IPS DF 19.7 (cell line): ENCODE measurements at regions not wholly inside any gene's neighbourhood (a gene's known extent, or its start where the extent isn't known, plus 50 kb on each side); places are given as distances from the start of the nearest gene placed in this dataset.
"Not testable (repeated sequence)": the region's sequence is repeated elsewhere in the genome, so short reads cannot be mapped to it uniquely, and the experiment has no call there.

Experiments used
- DNase-seq: peaks from one replicate; pipeline ENCODE4 v3.0.0-alpha.2; 2013; ENCODE audit warnings: low read depth, low spot score

DNA sequence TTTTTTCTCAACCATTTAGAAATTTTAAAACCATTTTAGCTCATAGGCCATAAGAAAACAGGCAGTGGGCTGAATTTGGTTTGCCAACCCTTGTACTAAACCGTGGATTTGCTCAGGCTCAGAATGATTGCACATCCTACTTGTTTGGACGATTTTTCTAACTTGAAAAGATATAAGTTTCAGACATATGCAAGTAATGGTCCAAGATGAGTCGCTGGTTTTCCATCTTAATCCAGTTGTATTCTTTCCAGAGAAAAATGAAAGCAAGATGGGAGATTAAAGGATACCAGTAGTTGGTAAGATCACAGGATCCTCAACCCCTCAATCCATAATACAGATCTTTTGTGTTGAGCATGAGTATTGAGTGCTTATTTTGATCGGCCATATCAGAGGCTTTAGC, 250.9 kb downstream of the TINAG start:
- DNase-seq, result no peak

DNA sequence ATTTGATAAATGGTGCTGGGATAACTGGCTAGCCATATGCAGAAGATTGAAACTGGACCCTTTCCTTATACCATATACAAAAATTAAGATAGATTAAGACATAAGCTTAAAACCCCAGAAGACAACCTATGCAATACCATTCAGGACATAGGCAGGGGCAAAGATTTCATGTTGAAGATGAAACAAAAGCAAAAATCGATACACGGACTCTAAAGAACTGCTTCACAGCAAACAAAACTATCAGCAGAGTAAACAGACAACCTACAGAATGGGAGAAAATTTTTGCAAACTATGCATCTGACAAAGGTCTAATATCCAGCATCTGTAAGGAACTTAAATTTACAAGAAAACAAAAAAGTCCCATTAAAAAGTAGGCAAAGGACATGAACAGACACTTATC, 255.9 kb downstream of the TINAG start:
- DNase-seq, result not testable (repeated sequence)

DNA sequence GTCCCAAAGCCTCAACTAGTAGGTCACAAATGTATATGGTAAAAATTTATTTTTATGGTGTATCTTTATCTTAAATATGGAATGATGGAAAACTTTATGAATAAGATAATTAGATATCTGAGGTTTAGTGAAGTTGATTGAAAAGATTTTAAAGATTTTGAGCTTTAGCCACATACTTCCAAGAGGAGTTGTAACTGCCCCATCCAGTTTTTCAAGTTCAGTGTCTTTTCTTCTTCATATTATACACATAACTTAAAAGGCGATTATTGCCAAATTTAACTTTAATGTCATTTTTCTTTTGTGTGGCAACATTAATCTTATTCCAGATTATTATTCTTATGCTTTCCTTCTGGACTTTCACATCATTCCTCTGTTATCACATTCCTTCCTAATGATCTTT, 266.4 kb downstream of the TINAG start:
- DNase-seq, result no peak

DNA sequence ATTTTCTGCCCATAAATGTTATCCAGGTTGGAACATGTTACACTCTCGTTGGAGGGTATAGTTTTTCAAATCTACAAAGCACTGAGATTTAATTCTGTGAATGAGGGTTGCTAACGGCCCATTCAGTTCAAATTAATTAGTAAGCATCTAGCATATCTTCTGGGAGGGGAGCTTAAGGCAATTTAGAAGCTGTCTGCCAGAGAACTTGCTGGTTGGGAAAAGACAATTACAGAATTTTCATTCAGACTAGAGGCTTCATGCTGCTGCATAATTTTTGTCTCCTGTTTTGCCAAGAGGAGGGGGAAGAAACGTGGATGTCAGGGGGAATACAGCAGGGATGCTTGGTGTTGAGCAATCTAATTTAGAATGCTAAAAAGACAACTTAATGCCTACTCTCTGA, 268.3 kb upstream of the FAM83B start:
- DNase-seq, result no peak

DNA sequence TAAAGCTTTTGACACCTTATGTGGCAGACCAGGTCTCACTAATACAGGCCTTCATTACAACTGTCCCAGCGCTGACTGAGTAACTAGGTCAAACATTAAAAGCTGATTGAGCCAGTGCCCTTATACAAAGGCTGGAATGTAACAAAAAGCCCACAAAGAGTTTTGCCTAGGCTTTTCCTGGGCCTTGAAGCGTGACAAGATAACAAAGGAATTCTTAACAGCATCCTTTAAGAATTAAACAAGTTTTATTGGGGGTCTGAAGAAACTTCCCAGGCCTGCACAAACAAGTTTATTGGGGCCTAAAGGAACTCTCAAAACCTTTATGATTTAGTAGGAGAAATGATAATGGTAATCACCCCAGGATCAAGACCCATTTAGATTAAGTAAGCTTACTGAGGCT, 267.6 kb upstream of the FAM83B start:
- DNase-seq, result no peak

DNA sequence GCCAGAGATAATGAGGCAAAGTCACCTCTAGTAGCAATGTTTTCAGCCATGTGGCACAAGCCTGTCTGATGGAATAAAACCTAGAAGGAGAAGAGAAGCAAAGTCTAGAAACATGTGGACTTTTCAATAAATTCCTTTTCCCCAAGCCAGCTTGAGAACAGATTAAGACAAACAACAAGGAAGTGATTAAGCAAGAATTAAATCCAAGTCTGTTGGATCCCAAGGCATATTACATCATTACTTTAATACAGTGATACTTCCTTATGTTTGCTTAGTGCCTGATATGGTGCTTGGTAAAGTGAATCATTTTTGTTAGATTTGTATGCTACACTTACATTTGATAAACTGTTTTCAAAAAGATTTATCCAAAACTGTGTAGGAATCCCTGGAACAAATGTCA, 260.3 kb upstream of the FAM83B start:
- no peak for DNase-seq

DNA sequence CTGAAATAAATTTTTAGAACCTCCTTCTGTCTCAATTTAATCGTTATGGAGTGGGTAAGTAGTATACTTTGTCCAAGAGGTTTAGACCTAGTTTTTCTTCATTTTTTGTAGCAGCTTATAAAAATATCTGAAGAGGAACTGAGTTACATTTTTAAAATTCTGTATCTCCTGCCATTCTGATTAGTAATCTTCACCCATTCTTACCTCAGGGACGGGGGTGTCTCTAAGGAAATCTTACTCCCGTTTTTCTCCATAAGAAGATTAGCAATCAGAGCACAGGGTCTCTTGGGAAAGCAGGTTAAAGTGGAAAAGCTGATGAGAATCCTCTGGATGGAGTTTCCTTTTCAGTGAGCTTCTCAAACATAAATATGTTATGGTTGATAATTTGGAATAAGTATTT, 259.3 kb upstream of the FAM83B start:
- no peak for DNase-seq

DNA sequence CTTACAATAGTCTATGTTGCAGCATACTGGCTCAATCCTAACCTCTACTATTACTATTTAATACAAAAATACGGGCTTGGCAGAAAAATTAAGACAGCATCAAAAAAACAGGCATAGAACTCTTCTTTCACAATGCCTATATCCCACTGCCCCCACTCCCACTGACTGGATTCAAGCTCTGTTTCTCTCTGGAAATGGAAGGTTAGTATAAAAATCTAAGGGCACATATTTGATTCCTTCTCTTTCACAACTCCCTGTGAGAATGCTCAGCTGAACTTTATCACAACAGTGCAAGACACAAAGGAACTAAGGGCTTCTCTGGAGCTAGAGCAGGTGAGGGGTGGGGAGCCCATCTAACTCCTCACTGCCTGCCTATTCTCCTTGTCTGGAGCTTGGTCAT, 258.4 kb upstream of the FAM83B start:
- DNase-seq, result no peak

DNA sequence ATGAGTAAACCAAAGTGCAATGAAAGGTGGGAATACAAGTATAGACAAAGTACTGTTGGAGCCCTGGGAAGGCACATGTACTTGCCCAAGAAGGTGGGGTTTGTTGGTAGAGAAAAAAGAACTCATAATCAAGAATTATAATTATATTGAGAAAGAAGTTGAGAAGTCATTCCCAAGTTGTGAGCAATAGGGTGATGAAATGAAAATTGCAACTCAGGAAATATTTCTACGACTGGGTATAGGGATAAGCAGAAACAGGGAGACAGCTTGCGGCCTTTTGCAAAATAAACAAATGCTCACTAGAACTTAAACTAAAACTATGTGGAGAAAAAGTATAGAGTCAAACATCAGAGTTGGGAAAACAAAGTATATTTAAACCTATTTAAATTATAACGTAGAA, 250.7 kb upstream of the FAM83B start:
- DNase-seq, result no peak

DNA sequence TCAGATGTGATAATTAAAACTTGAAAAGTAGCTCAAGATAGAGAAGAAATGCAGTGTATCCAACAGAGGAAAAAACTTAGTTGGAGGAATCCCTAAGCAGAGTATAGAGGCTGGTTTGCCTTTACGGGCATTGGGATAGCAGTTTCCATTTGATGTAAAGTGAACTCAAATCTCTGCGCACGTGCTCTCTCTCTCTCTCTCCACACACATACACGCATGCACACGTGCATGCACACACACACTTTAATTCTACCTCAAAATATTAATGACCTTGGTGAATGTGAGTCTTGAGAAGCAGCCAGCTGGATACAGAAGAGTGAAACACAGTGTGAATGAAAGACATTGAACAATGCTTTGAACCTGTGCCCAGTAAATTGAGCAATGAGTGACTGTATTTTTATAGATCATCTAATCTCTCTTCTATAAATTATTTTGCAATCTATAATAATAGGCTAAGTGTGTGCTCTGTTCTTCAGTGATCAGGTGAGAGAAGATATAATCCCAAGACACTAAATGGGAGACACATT, 247.7 kb upstream of the FAM83B start:
- no peak for DNase-seq

DNA sequence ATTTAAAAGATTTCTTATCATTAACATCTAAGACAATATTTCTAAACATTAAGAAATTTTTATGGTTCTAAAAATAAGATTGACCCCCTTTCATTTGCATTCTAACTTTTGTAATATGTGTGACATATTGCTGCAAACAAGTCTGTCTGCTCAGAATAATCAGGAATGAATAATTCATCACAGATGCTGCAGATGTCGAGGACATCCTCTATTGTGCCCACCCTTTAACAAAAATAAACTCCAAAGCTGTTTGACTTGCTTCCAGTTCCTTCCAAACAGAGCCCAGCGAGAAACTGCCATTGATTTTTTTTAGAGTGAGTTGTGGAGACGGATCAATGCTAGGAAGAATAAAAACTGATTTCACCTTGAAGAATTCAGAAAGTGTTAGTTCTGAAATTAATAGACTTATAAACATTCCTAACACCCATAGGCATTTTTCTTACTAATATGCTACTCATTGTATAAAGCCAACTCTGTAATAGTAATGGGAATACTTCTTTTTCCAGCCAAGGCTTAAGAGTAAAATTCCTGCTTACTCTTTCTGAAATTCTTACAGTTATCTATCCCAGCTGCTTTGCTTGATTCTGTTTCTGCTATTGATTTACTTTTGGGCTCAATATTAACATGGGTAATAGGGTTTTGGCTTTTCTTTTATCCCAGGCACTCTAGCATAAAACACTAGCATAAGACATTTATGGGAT, 244.8 kb upstream of the FAM83B start:
- no peak for DNase-seq

DNA sequence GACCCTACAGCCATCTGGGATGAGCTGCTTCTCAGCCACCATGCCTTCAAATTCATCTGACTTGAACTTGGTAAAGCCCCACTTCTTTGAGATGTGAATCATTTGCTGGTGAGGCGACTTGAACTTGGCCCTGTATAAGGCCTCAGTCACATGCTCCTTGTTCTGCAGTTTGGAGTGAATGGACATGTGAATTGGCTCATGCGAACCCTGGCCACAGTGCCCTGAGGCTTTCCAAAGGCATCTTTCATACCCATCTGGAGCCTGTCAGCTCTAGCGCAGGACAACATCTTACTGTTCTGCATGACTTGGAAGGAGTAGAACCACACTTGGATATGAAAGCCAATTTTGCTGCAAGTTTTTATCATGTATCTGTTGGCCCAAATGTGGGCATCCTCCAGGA, 244.0 kb upstream of the FAM83B start:
- DNase-seq, result no peak

DNA sequence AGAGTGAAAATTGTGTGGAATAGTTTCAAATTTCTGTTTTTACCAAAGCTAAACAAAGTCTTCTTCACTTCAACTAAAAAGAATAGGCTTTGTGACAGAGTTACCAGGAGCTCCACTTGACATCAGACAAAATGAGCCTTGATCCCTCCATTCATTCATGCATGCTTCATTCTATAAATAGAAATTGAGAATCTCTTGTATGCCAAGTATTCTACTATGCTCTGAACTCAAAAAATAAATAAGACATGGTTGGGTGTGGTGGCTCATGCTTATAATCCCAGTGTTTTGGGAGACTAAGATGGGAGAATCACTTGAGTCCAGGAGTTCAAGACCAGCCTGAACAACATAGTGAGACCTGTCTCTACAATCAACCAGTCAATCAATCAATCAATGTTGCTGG, 236.6 kb upstream of the FAM83B start:
- DNase-seq, result no peak

DNA sequence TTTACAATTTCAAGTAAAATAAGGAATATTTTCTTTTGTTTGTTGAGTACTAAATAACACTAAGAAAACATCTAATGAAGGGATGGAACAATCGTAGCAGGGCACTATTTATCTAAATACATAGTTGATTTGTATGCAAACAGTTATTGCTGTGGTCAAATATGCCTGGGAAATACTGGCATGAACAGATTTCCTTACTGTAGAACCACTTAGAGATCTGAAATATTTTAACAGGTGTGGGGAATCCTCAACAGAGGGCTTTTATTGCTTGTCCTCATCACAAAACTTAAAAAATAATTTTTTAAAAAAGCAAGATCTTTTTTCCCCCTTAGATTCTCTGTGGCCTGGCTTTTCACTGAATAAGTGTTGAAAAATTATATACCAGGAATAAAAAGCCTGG, 233.0 kb upstream of the FAM83B start:
- no peak for DNase-seq

DNA sequence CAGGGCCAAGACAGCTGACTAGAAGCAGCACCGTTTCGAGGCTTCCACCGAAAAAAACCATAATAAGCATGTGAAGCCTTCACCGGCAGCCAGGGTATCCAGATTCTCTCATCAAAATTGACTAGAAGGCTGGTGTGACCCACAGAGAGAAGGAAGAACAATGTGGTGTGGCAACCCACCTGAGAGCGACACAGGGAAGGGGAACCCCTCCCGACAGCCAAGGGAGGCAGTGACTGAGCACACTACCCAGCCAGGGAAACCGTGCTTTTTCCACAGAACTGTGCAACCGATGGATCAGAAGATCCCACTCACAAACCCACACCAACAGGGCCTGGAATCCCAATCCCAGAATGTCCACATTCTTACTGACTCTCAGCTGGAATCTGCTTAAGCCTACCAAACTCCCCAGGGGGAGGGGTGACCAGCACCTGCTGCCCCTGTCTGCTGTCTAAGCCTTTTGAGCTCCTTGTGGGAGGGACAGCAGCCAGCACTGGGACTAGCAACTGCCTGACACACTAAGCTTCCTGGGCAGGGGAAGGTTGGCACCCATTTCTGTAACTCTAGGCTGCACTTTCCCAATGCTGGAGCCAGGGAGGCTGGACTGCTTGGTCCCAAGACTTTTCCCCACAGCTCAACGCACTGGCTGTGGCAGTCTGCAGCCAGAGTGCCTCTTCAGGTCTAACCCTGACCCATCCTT, 231.9 kb upstream of the FAM83B start:
- no peak for DNase-seq

DNA sequence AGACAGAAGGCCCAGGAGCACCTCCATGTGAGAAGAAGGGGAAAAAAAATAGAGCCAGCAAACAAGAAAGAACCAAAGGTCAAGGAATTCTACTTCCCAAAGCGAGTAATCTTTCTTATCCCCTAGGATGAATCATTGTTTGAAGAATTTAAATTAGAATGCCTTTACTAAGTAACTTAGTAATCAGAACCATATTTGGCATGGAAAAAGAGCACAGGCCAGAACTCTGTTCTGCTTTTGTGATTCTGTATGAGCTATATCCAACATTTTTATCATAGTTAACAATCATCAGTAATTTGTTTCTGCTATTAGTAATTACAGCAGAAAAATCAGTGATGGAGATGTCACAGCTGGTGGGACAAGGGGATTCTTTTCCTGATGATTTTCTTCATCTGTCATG, 228.8 kb upstream of the FAM83B start:
- no peak for DNase-seq

DNA sequence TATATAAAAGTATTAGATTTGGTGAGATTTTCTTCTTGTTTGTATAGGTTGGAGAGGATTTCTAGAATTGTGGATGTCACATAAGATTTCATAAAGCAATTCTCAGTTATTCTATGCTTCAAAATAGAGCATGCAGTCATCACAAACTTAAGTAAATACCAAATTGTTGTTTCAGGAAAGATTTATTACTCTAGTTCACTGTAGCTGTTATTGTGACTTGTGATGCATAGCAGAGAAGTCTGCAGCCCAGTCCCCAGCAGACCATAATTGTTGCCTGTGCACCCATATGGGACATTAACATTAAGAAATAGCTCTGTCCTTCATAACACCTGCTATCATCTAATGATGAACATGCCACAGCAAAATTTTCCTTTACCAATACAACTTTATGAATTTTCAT, 228.0 kb upstream of the FAM83B start:
- no peak for DNase-seq

DNA sequence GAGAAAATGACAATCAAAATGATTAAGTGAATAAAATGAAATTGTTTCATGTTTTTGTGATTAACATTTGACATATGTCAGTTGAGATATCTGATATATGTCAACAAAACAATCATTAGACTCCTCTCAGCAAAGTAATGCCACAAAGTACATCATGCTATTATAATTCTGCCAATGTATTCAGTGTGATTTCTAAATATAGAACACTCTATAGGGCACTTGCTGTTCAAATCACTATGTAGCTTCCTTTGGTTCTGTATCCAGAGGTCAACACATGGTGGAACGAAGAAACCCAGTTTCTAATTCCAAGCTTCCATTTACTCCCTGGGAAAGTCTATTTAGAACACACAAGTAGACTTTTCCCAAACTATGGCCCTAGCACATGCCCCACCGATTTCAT, 227.5 kb upstream of the FAM83B start:
- DNase-seq, result no peak

DNA sequence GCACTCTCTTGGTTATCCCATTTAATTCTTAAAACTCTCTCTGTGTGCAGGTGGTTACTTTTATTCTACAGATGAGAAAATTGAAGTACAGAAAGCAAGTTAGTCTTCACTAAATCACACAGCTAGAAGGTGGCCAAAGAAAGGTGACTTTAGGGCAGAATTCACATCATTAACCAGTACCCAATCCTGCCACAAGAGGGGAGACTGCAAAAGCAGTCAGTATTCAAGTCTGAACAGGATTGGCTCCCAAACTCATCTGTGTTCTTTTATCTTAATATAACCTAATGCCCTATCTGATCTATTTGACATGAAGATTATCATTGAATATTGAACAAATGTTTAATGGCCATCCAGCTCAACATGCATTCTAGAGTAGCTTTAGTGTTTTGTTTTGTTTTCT, 225.3 kb upstream of the FAM83B start:
- DNase-seq, result no peak

DNA sequence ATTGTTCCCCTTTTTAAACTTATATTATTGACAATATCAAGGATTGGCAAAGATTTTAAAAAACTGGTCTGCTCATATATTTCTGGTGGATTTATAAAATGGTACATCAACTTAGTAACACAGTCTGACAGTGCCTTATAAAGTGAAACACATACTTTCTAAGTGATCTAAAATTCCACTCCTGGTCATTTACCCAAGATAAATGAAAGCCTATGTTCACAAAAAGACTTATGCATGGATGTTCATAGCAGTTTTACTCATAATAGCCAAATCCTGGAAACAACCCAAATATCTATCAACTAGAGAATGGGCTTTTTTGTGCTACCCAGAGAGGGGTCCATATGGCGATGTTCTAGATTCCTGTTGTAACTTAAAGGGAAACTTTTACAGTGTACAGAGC, 222.4 kb upstream of the FAM83B start:
- DNase-seq, result no peak

DNA sequence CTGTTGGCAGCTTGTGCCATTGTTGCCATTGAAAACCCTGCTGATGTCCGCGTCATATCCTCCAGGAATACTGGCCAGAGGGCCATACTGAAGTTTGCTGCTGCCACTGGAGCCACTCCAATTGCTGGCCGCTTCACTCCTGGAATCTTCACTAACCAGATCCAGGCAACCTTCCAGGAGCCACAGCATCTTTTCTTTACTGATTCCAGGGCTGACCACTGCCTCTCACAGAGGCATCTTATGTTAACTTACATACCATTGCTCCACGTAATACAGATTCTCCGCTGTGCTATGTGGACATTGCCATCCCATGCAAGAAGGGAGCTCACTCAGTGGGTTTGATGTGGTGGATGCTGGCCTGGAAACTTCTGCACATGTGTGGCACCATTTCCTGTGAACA, 221.8 kb upstream of the FAM83B start:
- DNase-seq, result no peak

DNA sequence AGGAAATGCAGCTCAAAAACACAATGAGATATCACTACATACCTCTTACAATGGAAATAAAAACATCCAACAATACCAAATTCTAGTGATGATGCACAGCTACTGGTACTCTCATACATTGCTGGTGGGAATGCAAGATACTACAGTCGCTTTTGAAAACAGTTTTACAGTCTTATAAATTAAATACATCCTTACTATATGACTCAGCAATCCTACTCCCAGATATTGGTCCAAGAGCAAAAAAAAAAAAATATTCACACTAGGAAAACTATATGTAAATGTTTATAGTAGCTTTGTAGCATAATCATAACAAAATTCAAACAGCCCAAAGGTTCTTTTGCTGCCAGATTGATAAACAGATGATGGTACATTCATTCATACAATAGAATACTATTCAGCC, 217.4 kb upstream of the FAM83B start:
- no peak for DNase-seq

DNA sequence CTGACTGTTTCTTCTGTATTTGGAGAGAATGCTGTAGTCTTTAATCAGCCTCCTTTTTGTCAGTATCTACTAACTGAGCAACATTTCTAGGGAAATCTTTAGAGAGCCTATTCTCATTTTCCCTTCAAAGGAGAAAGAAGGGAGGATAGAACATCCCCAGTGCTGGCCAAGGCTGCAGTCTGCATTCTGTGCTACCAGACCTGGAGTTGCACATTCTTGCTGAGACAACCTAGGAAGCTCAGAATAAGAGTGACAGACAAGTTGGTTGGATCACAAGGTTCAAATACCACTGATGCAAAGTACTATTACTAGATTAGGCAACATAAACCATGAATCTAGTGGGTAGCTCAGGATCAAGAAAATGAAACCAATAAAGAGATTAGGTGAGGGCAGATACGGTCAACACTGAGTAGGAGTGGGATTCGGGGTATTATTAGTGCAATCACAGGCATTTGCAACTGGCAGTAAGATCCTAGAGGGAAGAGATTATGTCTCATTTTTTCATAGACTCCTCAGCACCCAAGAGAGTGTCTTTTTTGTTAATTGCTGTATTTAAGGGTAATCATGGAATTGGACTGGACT, 213.5 kb upstream of the FAM83B start:
- no peak for DNase-seq
